ENCODE measurements at regions not wholly inside any gene's neighbourhood (a gene's known extent, or its start where the extent isn't known, plus 50 kb on each side); places are given as distances from the start of the nearest gene placed in this dataset.

DNA sequence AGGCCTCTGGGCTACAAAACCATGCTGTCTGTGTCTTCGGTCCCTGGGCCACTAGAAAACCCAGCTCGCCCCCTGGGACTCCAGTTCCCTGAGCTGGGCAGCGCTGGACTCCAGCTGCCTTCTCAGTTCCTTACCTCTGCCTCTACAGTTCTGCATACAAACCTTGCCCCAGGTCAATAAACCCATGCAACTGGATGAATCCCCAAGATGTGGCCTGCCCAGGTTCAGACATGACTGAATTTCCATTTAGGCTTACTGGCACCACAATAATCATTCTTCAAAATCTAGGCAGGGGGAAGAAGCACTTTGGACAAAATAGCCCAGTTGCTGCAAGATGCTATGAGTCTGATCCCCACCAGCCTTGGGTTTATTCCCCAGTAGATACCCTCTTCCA is 159.5 kb downstream of the RRAGC start:
- TF ChIP-seq, protein P1, sequence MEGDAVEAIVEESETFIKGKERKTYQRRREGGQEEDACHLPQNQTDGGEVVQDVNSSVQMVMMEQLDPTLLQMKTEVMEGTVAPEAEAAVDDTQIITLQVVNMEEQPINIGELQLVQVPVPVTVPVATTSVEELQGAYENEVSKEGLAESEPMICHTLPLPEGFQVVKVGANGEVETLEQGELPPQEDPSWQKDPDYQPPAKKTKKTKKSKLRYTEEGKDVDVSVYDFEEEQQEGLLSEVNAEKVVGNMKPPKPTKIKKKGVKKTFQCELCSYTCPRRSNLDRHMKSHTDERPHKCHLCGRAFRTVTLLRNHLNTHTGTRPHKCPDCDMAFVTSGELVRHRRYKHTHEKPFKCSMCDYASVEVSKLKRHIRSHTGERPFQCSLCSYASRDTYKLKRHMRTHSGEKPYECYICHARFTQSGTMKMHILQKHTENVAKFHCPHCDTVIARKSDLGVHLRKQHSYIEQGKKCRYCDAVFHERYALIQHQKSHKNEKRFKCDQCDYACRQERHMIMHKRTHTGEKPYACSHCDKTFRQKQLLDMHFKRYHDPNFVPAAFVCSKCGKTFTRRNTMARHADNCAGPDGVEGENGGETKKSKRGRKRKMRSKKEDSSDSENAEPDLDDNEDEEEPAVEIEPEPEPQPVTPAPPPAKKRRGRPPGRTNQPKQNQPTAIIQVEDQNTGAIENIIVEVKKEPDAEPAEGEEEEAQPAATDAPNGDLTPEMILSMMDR (IDR thresholded peaks at IDR 0.05; ENCODE audit: low read length), result no peak
- no peak for TF ChIP-seq EZH2 (IDR thresholded peaks at IDR 0.05; ENCODE audit: borderline replicate concordance, low read length)

All from OCI-LY1 (cell line).